KMS-11 (cell line): ENCODE measurements at regions not wholly inside any gene's neighbourhood (a gene's known extent, or its start where the extent isn't known, plus 50 kb on each side); places are given as distances from the start of the nearest gene placed in this dataset.

Experiments
- H2AFZ ChIP-seq: fragments of 200-600 bp; sonication (generic); 2 replicates; pipeline ENCODE4 v1.6.1; 2016; ENCODE audit warnings: antibody characterized with exemption, mixed run types, low read depth
- H3K27ac ChIP-seq: fragments of 200-600 bp; sonication (generic); 2 replicates; pipeline ENCODE4 v1.6.1; 2016; ENCODE audit warnings: mild to moderate bottlenecking, mixed run types
- H3K27me3 ChIP-seq: fragments of 200-600 bp; sonication (generic); 2 replicates; pipeline ENCODE4 v1.6.1; 2017; ENCODE audit warnings: mild to moderate bottlenecking, low read depth, mixed run types, moderate library complexity; ENCODE audit not compliant: insufficient read depth
- H3K36me3 ChIP-seq: fragments of 200-600 bp; sonication (generic); 2 replicates; pipeline ENCODE4 v1.6.1; 2017; ENCODE audit warnings: mild to moderate bottlenecking, mixed run types; ENCODE audit not compliant: insufficient read depth
- H3K4me1 ChIP-seq: fragments of 200-600 bp; sonication (generic); 2 replicates; pipeline ENCODE4 v1.6.1; 2016; ENCODE audit warnings: mild to moderate bottlenecking, low read depth, mixed run types; ENCODE audit not compliant: poor library complexity, severe bottlenecking
- H3K4me2 ChIP-seq: fragments of 200-600 bp; sonication (generic); 2 replicates; pipeline ENCODE4 v1.7.0; 2016; ENCODE audit warnings: mild to moderate bottlenecking, mixed run types
- H3K4me3 ChIP-seq: fragments of 200-600 bp; sonication (generic); IDR thresholded peaks from 2 replicates; pipeline ENCODE4 v1.6.1; 2017; ENCODE audit warnings: low read depth, low read length, mixed read lengths; ENCODE audit not compliant: insufficient read depth
- H3K79me2 ChIP-seq: fragments of 200-600 bp; sonication (generic); 2 replicates; pipeline ENCODE4 v1.6.1; 2016; ENCODE audit warnings: low read depth, mixed run types; ENCODE audit not compliant: insufficient read depth
- H3K9ac ChIP-seq: fragments of 200-600 bp; sonication (generic); 2 replicates; pipeline ENCODE4 v1.6.1; 2016; ENCODE audit warnings: mild to moderate bottlenecking, mixed run types
- H4K20me1 ChIP-seq: fragments of 200-600 bp; sonication (generic); 2 replicates; pipeline ENCODE4 v1.6.1; 2016; ENCODE audit warnings: mild to moderate bottlenecking, mixed run types; ENCODE audit not compliant: insufficient read depth
- TF ChIP-seq, protein P1 (sequence below): fragments of 200-600 bp; sonication (generic); conservative IDR thresholded peaks from 2 replicates; pipeline ENCODE4 v1.6.1; 2017; ENCODE audit warnings: low read depth, mild to moderate bottlenecking, antibody characterized with exemption, low read length, moderate library complexity, mixed read lengths

DNA sequence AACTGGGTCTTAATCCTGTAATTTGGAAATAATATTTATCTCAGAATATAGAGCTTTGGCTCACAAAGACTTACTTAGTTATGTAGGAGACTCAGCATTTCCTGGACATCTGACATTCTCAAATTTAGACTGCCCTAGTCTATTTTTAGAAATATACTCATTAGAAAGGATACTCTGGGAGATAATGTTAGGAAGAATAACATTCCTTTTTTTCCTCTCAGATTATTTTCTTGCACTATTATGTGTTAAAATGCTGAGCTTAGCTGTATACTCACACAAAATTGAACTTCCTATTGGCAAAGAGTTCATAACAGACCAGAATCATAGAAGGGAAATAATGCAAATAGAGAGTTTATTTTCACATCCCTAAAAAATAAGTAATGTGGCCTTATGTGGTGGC, 1424.9 kb upstream of the PCDH7 start:
- Histone ChIP-seq H4K20me1 (no peaks in the 10 kb centered on the region), H3K36me3 (no peaks in the 10 kb centered on the region), H3K4me1 (no peaks in the 10 kb centered on the region), H2AFZ (no peak overlapping the region), H3K4me2 (no peak overlapping the region), H3K4me3 (no peak overlapping the region), H3K79me2 (no peaks in the 10 kb centered on the region), H3K27me3 (no peaks in the 10 kb centered on the region), H3K27ac (no peak overlapping the region), H3K9ac (no peak overlapping the region)
- TF ChIP-seq, protein P1, sequence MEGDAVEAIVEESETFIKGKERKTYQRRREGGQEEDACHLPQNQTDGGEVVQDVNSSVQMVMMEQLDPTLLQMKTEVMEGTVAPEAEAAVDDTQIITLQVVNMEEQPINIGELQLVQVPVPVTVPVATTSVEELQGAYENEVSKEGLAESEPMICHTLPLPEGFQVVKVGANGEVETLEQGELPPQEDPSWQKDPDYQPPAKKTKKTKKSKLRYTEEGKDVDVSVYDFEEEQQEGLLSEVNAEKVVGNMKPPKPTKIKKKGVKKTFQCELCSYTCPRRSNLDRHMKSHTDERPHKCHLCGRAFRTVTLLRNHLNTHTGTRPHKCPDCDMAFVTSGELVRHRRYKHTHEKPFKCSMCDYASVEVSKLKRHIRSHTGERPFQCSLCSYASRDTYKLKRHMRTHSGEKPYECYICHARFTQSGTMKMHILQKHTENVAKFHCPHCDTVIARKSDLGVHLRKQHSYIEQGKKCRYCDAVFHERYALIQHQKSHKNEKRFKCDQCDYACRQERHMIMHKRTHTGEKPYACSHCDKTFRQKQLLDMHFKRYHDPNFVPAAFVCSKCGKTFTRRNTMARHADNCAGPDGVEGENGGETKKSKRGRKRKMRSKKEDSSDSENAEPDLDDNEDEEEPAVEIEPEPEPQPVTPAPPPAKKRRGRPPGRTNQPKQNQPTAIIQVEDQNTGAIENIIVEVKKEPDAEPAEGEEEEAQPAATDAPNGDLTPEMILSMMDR = no peak

DNA sequence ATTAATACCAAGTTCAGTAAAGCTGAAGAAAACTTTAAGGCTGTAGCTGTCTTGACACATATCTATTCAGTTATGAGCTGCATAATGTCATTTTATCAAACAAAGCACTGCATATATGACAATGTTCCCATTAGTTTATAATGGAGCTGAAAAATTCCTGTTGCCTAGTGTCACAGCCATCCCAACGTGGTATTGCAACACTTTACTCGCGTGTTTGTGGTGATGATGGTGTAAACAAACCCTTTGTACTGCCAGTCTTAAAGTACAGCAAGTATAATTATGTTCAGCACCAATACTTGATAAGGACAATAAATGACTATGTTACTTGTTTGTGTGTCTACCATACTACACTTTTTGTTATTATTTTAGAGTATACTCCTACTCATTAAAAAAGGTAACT, 1415.6 kb upstream of the PCDH7 start:
- no peak overlapping the region for H3K4me3 ChIP-seq
- no peaks in the 10 kb centered on the region for H4K20me1 ChIP-seq
- no peak overlapping the region for H3K9ac ChIP-seq
- H3K4me1 ChIP-seq = no peaks in the 10 kb centered on the region
- no peaks in the 10 kb centered on the region for H3K36me3 ChIP-seq
- TF ChIP-seq, protein P1 = no peak
- H3K27me3 ChIP-seq = no peaks in the 10 kb centered on the region
- no peak overlapping the region for H3K27ac ChIP-seq
- H3K79me2 ChIP-seq = no peaks in the 10 kb centered on the region
- H3K4me2 ChIP-seq = no peak overlapping the region
- no peak overlapping the region for H2AFZ ChIP-seq

DNA sequence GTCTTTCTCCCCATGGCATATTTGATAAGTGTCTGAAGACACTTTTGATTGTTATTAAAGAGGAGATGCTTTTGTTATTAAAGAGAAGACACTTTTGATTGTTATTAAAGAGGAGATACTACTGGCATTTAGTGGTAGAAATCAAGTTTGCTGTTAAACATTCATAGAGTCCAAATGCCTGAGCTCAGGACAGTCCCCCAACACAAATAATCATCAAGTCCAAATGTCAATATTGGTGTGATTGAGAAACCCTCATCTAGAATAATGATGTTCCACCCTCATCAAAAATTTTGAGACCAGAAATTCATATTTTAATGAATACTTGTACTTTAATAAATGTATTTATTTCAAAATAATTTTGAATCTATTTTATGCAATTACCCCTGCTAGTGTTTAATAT, 1412.9 kb upstream of the PCDH7 start:
- no peak overlapping the region for H3K4me3 ChIP-seq
- no peak overlapping the region for H3K9ac ChIP-seq
- no peaks in the 10 kb centered on the region for H3K79me2 ChIP-seq
- TF ChIP-seq, protein P1 = no peak
- no peak overlapping the region for H3K4me2 ChIP-seq
- H4K20me1 ChIP-seq = no peaks in the 10 kb centered on the region
- no peaks in the 10 kb centered on the region for H3K27me3 ChIP-seq
- H3K36me3 ChIP-seq = no peaks in the 10 kb centered on the region
- no peaks in the 10 kb centered on the region for H3K4me1 ChIP-seq
- H2AFZ ChIP-seq = no peak overlapping the region
- H3K27ac ChIP-seq = no peak overlapping the region

DNA sequence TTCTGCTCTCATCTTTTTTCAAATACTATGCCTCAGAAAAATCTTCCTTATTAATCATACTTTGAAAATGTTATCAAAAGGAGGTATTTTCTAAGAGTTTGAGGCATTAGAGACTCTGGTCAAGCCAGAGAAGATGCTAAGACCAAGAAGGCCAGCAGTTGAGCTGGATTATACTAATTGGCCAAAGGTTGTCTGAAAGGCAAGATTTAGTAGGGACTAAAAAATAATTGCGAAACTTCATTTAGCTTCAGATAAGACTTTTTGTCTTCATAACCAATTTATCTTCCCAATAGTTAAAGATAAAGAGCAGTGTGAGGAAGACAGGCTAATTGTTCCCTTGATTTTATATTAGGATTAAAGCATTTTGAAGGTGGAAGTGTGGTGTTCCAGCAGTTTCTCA, 1412.4 kb upstream of the PCDH7 start:
- no peak overlapping the region for H2AFZ ChIP-seq
- H3K27ac ChIP-seq = no peak overlapping the region
- no peaks in the 10 kb centered on the region for H3K79me2 ChIP-seq
- H4K20me1 ChIP-seq = no peaks in the 10 kb centered on the region
- H3K9ac ChIP-seq = no peak overlapping the region
- no peaks in the 10 kb centered on the region for H3K4me1 ChIP-seq
- H3K4me3 ChIP-seq = no peak overlapping the region
- H3K27me3 ChIP-seq = no peaks in the 10 kb centered on the region
- TF ChIP-seq, protein P1 = no peak
- H3K36me3 ChIP-seq = no peaks in the 10 kb centered on the region
- no peak overlapping the region for H3K4me2 ChIP-seq

DNA sequence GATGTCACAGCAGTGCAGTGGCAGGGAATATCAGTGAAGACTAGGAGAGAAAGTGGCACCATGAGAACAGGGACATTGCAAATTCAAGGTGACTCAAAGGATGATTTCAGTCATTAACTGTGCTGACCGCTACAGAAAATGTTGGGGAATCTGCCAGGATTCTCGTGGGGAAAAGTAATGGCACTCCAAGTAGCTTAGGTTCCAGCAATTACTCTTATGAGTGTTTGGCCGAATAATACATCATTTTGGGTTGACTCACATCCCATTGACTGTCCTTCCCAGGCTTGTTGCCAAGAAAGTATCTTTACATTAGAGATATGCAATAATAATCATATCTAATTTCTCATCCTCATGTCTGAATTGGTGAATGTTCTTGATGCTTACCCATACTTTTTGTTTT, 1411.1 kb upstream of the PCDH7 start:
- Histone ChIP-seq H4K20me1 (no peaks in the 10 kb centered on the region), H3K27ac (no peak overlapping the region), H3K79me2 (no peaks in the 10 kb centered on the region), H3K36me3 (no peaks in the 10 kb centered on the region), H3K27me3 (no peaks in the 10 kb centered on the region), H3K4me1 (no peaks in the 10 kb centered on the region), H3K4me3 (no peak overlapping the region), H2AFZ (no peak overlapping the region), H3K9ac (no peak overlapping the region), H3K4me2 (no peak overlapping the region)
- TF ChIP-seq, protein P1 = no peak
